Colonic mucosa (tissue), 4 donors: ENCODE measurements at regions not wholly inside any gene's neighbourhood (a gene's known extent, or its start where the extent isn't known, plus 50 kb on each side); places are given as distances from the start of the nearest gene placed in this dataset.

Experiments
- DNase-seq: peaks from one replicate; pipeline ENCODE4 v3.0.0-alpha.2; 2020
- H3K27ac ChIP-seq: fragments of 200-600 bp; one replicate; pipeline ENCODE4 v1.8.0; 2021
- H3K27me3 ChIP-seq: fragments of 200-600 bp; one replicate; pipeline ENCODE4 v1.8.0; 2021
- H3K36me3 ChIP-seq: fragments of 200-600 bp; one replicate; pipeline ENCODE4 v1.8.0; 2021
- H3K4me1 ChIP-seq: fragments of 200-600 bp; one replicate; pipeline ENCODE4 v1.8.0; 2021; ENCODE audit warnings: mild to moderate bottlenecking
- H3K4me3 ChIP-seq: fragments of 200-600 bp; one replicate; pipeline ENCODE4 v1.8.0; 2021
- H3K9ac ChIP-seq, 2 donors: one replicate each; pipeline ENCODE4 v1.7.0; 2013; ENCODE audit warnings: control low read depth in 2 of 2, low read depth in 2 of 2, low read length in 2 of 2
- H3K9me3 ChIP-seq: fragments of 200-600 bp; one replicate; pipeline ENCODE4 v1.8.0; 2021
- intact Hi-C: fragments of 100-400 bp; cut with DNase I; formaldehyde crosslinking; loops from one replicate; pipeline ENCODE4 v1.14.1; 2022
- TF ChIP-seq, protein P1 (sequence below): fragments of 200-600 bp; IDR thresholded peaks from one replicate; pipeline ENCODE4 v1.8.0; 2022; ENCODE audit warnings: antibody characterized with exemption, mild to moderate bottlenecking
- donor health status: healthy.
- donor health status: DM: no; HTN: no; CAD: no.
- donor health status: DM: no; HTN: no; CAD: no.

DNA sequence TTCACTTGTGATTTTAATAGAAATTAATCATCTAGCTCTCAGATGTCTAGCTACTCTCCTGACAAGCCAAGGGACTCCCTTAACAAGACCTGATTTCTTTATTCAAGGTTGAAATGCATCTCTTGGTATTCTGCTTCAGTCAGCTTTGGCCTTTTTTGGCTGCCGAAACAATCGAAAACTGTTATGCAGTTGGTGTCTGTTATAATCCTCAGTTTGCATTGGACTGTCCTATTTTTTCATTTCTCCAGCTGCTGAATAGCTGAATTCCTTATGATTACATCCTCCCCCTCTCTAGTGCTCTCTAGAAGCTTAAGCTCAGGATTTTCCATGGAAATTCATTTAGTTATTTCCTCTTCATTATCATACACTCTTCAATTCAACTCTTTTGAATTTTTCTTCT lies 177.2 kb downstream of the TRIML1 start:
- TF ChIP-seq, protein P1, sequence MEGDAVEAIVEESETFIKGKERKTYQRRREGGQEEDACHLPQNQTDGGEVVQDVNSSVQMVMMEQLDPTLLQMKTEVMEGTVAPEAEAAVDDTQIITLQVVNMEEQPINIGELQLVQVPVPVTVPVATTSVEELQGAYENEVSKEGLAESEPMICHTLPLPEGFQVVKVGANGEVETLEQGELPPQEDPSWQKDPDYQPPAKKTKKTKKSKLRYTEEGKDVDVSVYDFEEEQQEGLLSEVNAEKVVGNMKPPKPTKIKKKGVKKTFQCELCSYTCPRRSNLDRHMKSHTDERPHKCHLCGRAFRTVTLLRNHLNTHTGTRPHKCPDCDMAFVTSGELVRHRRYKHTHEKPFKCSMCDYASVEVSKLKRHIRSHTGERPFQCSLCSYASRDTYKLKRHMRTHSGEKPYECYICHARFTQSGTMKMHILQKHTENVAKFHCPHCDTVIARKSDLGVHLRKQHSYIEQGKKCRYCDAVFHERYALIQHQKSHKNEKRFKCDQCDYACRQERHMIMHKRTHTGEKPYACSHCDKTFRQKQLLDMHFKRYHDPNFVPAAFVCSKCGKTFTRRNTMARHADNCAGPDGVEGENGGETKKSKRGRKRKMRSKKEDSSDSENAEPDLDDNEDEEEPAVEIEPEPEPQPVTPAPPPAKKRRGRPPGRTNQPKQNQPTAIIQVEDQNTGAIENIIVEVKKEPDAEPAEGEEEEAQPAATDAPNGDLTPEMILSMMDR, result no peak
- Histone ChIP-seq H3K27me3 (no peaks in the 10 kb centered on the region), H3K4me3 (no peak overlapping the region), H3K27ac (no peak overlapping the region), H3K36me3 (no peaks in the 10 kb centered on the region), H3K4me1 (no peaks in the 10 kb centered on the region), H3K9me3 (no peaks in the 10 kb centered on the region), H3K9ac (no peak overlapping the region)
- intact Hi-C loops, result no loop called here
- DNase-seq, result no peak

DNA sequence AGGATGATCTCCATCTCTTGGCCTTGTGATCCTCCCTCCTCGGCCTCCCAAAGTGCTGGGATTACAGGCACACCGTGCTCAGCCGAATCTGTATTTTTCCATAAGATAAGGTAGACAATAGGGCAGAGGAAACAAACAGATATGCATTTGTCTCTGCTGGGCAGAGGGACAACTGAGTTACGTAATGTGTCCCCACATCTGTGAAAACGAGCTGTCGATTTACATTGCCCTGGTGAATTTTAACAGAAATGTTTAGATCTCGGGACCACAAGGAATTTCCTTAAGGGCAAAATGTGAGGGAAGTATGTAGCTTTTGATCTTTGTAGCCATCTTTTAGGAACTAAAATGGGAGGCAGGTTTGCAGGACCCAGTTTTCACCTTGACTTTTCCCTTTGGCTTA lies 189.7 kb downstream of the TRIML1 start:
- Histone ChIP-seq H3K4me1 (no peaks in the 10 kb centered on the region), H3K4me3 (no peak overlapping the region), H3K9me3 (no peaks in the 10 kb centered on the region), H3K27me3 (no peaks in the 10 kb centered on the region), H3K9ac (no peak overlapping the region), H3K27ac (no peak overlapping the region), H3K36me3 (no peaks in the 10 kb centered on the region)
- TF ChIP-seq, protein P1, result no peak
- no peak for DNase-seq
- intact Hi-C loops, result no loop called here

DNA sequence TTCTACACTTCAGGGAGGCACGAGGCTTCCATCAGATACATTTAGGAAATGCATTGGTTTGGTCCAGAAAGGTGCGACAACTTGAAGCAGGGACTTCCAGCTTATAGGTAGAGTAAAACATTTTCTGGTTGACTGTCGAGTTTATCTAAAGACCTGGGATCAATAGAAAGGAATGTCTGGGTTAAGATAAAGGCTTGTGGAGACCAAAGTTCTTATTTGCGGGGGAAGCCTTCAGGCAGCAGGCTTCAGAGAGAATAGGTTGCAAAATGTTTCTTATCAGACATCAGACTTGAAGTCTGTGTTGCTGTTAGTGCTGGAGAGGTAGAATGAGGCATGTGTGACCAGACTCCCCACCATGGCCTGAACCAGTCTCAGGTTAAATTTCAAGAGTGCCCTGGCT lies 190.3 kb downstream of the TRIML1 start:
- Histone ChIP-seq H3K4me1 (no peaks in the 10 kb centered on the region), H3K9ac (no peak overlapping the region), H3K4me3 (no peak overlapping the region), H3K27ac (no peak overlapping the region), H3K9me3 (no peaks in the 10 kb centered on the region), H3K36me3 (no peaks in the 10 kb centered on the region), H3K27me3 (no peaks in the 10 kb centered on the region)
- intact Hi-C loops, result no loop called here
- TF ChIP-seq, protein P1, result no peak
- no peak for DNase-seq

DNA sequence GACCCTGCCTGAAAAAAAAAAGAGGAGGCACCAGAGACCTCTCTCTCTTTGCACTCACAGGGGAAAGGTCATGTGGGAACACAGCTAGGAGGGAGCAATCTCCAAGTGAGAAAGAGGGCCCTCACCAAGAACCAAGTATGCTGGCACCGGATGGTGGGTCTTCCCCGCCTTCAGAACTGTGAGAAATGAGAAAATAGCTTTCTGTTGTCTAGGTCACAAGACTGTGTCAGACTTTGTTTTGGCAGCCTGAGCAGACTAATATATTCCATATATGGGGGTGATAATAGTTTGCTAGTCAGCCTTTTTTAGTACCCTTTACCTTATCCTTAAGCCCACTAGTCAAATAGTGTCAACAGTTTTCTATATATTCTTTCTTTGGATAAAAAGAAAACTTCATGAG lies 193.0 kb downstream of the TRIML1 start:
- intact Hi-C loops, result no loop called here
- TF ChIP-seq, protein P1, result no peak
- H3K27ac ChIP-seq, result no peak overlapping the region
- H3K36me3 ChIP-seq, result no peaks in the 10 kb centered on the region
- no peak for DNase-seq
- H3K4me3 ChIP-seq, result no peak overlapping the region
- H3K4me1 ChIP-seq, result no peaks in the 10 kb centered on the region
- no peaks in the 10 kb centered on the region for H3K27me3 ChIP-seq
- no peak overlapping the region for H3K9ac ChIP-seq
- no peaks in the 10 kb centered on the region for H3K9me3 ChIP-seq

DNA sequence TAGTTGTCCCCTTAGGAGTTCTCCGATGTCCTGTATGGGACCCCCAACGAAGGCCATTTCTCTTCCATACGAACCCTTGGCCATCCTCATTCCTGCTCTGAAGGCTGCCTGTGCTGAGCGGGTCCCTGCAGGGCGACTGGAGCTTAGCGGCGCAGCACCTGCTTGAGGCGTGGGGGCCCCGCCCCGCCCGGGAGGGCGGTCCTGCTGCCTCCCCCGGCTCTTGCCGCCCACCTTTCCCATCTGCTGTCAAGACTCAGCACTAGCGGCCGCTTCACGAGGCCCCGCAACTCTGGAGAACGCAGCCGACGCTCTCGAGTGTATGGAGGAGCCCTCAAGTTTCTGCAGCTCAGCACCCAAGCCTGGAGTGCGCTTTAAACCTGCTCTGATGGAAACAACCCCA lies 197.7 kb downstream of the TRIML1 start:
- no peak overlapping the region for H3K9ac ChIP-seq
- H3K4me1 ChIP-seq, result no peaks in the 10 kb centered on the region
- no peaks in the 10 kb centered on the region for H3K27me3 ChIP-seq
- no peak overlapping the region for H3K27ac ChIP-seq
- no peaks in the 10 kb centered on the region for H3K9me3 ChIP-seq
- no peaks in the 10 kb centered on the region for H3K36me3 ChIP-seq
- H3K4me3 ChIP-seq, result no peak overlapping the region
- intact Hi-C loops, result no loop called here
- TF ChIP-seq, protein P1, result no peak
- DNase-seq, result no peak

DNA sequence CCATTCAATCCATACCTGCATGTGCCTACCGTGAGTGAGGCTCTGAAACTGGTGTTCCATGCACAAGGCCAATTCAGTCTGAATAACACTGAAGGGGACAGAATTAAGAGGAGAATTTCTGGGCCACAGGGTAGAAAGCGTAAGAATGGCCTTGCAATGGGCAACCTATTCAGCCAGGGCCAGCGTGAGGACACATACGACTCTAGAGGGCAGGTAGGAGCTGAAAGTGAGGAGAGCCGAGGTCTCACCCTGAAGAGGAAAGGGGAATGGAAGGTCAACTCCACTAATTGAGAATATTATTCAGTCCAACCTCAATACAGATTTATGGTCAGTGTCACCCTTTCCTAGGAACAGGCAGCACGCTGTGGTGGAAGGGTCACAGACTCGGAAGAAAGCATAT lies 202.2 kb downstream of the TRIML1 start:
- H3K27ac ChIP-seq, result no peak overlapping the region
- DNase-seq, result no peak
- TF ChIP-seq, protein P1, result no peak
- no peak overlapping the region for H3K4me3 ChIP-seq
- no peak overlapping the region for H3K9ac ChIP-seq
- no peaks in the 10 kb centered on the region for H3K36me3 ChIP-seq
- no peaks in the 10 kb centered on the region for H3K4me1 ChIP-seq
- no peaks in the 10 kb centered on the region for H3K27me3 ChIP-seq
- intact Hi-C loops, result no loop called here
- H3K9me3 ChIP-seq, result no peaks in the 10 kb centered on the region
